Activated T-helper 2 cell treated with anti-CD3 and anti-CD28 coated beads, Interferon-gamma antibody, Interleukin-2, Interleukin-4, amounts not matched to agents 10 μg/mL and 5 μg/mL and 100 μg/mL, durations not matched to agents 14 hours and 24 hours and 36 hours (primary cell): ENCODE measurements at regions not wholly inside any gene's neighbourhood (a gene's known extent, or its start where the extent isn't known, plus 50 kb on each side); places are given as distances from the start of the nearest gene placed in this dataset.

Experiments
- DNase-seq: peaks from one replicate; pipeline ENCODE4 v3.0.0; 2021; ENCODE audit warnings: low spot score
- H3K27ac Mint-ChIP-seq: one replicate; pipeline ENCODE4 v1.8.0; 2021; ENCODE audit warnings: mixed read lengths
- H3K27me3 Mint-ChIP-seq: one replicate; pipeline ENCODE4 v1.8.0; 2021; ENCODE audit warnings: low read depth, mixed read lengths
- H3K36me3 Mint-ChIP-seq: one replicate; pipeline ENCODE4 v1.8.0; 2021; ENCODE audit warnings: low read depth, mixed read lengths
- H3K4me1 Mint-ChIP-seq: one replicate; pipeline ENCODE4 v1.8.0; 2021; ENCODE audit warnings: low read depth, mixed read lengths
- H3K4me3 Mint-ChIP-seq: one replicate; pipeline ENCODE4 v1.8.0; 2021; ENCODE audit warnings: low read depth, mild to moderate bottlenecking, moderate library complexity, mixed read lengths
- H3K9me3 Mint-ChIP-seq: one replicate; pipeline ENCODE4 v1.8.0; 2021; ENCODE audit warnings: mixed read lengths
- intact Hi-C: fragments of 100-400 bp; cut with micrococcal nuclease; formaldehyde crosslinking; loops from one replicate; pipeline ENCODE4 v1.15.1; 2023

DNA sequence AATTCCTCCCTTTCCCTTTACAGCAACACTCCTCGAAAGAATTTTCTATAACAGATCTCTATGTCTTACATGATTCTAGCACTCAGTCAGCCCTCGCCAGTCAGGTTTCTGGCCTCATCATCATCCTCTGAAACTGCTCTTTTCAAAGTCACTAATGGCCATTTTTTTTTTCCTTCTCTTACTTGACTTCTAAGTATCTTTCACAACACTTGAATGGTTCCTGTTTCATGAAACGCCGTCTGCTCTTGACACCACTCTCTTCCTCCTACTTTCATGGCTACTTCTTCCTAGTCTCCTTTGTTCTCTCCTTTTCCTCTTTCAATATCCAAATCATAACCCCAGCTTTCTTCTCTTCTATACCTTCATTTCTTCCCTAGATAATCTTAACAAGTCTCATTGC lies 100.5 kb upstream of the NRP1 start:
- H3K27me3 Mint-ChIP-seq, result peaks cover 13% of the 10 kb centered on the region
- no peak overlapping the region for H3K4me3 Mint-ChIP-seq
- no peak overlapping the region for H3K27ac Mint-ChIP-seq
- H3K4me1 Mint-ChIP-seq, result no peaks in the 10 kb centered on the region
- intact Hi-C loops, result no loop called here
- H3K36me3 Mint-ChIP-seq, result no peaks in the 10 kb centered on the region
- no peak for DNase-seq
- H3K9me3 Mint-ChIP-seq, result no peaks in the 10 kb centered on the region

DNA sequence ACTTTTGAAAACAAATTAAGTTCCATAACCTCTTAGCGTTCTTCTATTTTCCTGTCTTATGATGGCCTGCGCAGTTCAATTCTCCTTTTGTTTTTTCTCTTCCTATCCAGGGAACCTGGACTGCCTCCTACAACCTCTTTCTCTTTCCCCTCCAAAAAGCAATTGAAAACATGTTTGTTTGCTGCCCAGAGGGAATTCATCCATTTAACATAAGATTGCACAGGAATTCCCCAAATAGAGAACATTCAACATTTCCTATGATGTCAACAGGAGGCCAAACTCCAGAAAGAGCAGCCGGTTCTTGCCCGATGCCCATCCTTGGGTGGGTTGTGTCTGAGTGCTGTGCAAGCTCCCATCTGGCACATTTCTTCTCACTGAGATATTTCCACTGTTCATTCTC lies 94.2 kb upstream of the NRP1 start:
- H3K27ac Mint-ChIP-seq, result no peak overlapping the region
- H3K9me3 Mint-ChIP-seq, result no peaks in the 10 kb centered on the region
- no peak overlapping the region for H3K4me3 Mint-ChIP-seq
- intact Hi-C loops, result no loop called here
- no peaks in the 10 kb centered on the region for H3K36me3 Mint-ChIP-seq
- no peak for DNase-seq
- H3K27me3 Mint-ChIP-seq, result peaks cover 24% of the 10 kb centered on the region
- no peaks in the 10 kb centered on the region for H3K4me1 Mint-ChIP-seq

DNA sequence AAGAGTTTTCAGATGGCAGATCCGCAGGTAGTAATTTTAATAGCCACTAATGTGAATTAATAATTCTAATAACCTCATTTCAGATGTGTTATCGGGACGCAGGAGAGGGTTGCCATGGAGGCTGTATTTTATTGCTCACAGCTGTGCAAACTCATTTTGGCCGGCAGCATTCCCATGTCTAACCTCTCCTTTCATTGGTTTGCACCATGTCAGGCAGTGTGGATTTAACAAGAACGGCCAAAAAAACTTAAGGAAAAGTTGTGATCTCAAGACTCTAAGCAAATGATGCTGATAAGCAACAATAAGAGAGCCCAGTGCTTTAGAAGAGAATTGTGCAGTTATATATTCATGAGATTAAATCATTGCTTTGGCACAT lies 88.7 kb upstream of the NRP1 start:
- H3K9me3 Mint-ChIP-seq, result no peaks in the 10 kb centered on the region

DNA sequence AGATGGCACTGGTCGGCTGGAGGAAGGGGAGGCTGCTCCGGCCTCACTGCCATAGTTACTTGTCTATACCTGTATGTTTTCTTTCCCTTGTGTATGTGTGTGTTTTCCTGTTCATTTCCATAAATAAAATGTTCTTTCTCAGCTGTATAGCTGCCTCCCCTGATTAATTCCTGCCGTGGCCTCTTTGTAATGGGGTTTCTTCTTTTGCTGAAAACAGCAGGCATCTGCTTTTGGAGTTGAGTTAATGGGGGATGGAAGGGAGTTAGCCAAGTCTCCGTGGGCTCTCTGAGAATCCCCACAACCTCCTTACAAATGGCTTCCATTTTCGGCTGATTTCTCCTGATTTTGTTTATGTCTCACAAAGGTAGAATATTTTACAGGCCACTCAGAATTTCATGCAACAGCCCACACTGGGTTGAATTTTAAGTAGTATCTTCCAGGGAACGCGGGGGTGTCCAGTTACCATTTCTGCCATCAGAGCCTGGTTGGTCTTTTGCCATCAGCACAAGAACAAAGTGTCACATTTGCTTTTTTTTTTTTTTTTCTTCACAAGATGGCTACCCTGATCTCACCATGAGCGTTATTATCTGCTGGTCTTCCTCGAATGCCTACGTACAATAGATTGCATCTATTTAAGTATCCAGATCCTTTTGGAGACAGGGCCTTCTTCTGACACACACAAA lies 88.1 kb upstream of the NRP1 start:
- intact Hi-C loops, result no loop called here
- no peak overlapping the region for H3K4me3 Mint-ChIP-seq
- peaks cover 30% of the 10 kb centered on the region for H3K27me3 Mint-ChIP-seq
- no peak for DNase-seq
- H3K4me1 Mint-ChIP-seq, result no peaks in the 10 kb centered on the region
- H3K27ac Mint-ChIP-seq, result no peak overlapping the region
- H3K36me3 Mint-ChIP-seq, result no peaks in the 10 kb centered on the region
- H3K9me3 Mint-ChIP-seq, result no peaks in the 10 kb centered on the region

More for the DNA sequence above, 88.7 kb upstream of the NRP1 start:
- Mint-ChIP-seq H3K36me3 (no peaks in the 10 kb centered on the region), H3K27me3 (peaks cover 32% of the 10 kb centered on the region), H3K4me1 (no peaks in the 10 kb centered on the region), H3K4me3 (no peak overlapping the region), H3K27ac (no peak overlapping the region)
- no peak for DNase-seq
- intact Hi-C loops, result no loop called here

DNA sequence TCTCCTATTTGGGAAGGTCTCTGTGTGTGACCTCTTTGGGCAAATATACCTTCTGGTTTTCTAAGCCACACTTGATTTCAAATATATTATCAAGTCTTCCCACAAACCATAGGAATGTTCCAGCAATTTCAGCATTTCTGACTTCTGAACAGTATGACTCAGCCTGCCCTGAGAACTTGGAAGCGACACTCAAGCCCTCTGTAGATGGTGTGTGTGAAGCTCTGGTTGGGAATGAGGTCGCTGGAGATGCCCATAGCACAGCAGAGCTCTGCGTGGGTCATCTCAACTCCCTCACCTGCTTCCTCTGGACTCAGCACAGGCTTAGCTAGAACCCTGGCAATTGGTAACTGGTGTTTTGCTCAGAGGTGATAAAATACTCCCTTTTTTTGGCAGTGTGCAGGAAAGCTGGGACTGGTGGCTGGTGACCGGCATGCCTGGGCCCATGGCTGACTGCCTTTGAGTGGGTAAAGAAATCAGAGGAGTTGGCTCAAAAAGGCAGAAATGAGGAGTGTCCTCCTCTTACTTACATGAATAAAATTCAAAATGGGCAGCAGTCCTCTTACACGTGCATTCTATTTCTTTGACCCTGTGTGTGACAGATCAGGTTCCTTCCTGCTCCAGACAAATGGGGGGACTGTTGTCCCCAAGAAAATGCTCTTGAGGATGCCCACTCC lies 87.5 kb upstream of the NRP1 start:
- H3K4me1 Mint-ChIP-seq, result no peaks in the 10 kb centered on the region
- H3K36me3 Mint-ChIP-seq, result no peaks in the 10 kb centered on the region
- H3K27ac Mint-ChIP-seq, result no peak overlapping the region
- peaks cover 26% of the 10 kb centered on the region for H3K27me3 Mint-ChIP-seq
- H3K4me3 Mint-ChIP-seq, result no peak overlapping the region
- DNase-seq, result no peak
- H3K9me3 Mint-ChIP-seq, result no peaks in the 10 kb centered on the region
- intact Hi-C loops, result no loop called here

DNA sequence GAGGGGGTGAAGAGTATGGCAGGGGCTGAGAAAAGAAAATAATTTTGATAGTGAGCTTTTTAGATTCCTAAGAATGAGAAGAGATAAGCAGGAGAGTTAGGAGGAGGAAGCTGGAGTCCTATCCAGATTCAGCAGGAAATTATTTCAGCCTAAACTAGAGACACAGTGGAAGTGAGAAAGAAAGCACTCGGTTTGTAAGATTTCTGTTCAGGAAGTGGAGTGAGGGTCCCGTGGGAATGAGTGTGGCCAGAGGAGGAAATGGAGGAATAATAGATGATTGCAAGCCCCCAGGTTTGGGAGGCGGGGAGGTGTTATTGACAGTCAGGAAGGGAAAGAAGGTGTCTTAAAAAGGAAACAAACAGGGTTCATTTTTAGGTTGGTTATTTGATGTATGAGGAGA lies 84.8 kb upstream of the NRP1 start:
- no peak overlapping the region for H3K27ac Mint-ChIP-seq
- H3K27me3 Mint-ChIP-seq, result peaks cover 34% of the 10 kb centered on the region
- H3K36me3 Mint-ChIP-seq, result no peaks in the 10 kb centered on the region
- no peaks in the 10 kb centered on the region for H3K9me3 Mint-ChIP-seq
- H3K4me1 Mint-ChIP-seq, result no peaks in the 10 kb centered on the region
- intact Hi-C loops, result loop anchor here (5.0 to 10.0 kb wide), 2 partner anchors 42 to 85 kb away; partner anchors contain the start of gene NRP1
- H3K4me3 Mint-ChIP-seq, result no peak overlapping the region
- no peak for DNase-seq

DNA sequence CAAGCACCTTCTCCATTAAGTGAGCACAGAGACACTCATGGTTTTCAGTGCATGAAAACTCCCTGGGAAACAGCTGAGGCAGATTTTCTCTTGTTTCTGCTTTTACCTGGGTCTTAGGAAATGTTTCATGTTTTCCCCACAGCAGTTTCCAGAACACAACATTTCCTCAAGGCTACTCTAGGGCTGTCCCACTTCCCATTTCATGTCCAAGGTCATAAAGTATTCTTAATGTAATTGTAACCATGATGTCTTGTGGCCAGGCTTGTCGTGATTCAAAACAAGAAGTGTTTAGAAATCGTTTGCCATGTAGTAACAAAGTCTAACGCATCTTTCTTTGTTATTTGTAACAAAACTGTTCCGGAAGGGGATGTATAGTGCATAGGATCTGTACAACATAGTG lies 83.8 kb upstream of the NRP1 start:
- Mint-ChIP-seq H3K4me3 (no peak overlapping the region), H3K36me3 (no peaks in the 10 kb centered on the region), H3K4me1 (no peaks in the 10 kb centered on the region), H3K27me3 (peaks cover 31% of the 10 kb centered on the region), H3K9me3 (no peaks in the 10 kb centered on the region), H3K27ac (no peak overlapping the region)
- DNase-seq, result no peak
- intact Hi-C loops, result loop anchor here (5.0 to 10.0 kb wide), 2 partner anchors 41 to 84 kb away; partner anchors contain the start of gene NRP1

DNA sequence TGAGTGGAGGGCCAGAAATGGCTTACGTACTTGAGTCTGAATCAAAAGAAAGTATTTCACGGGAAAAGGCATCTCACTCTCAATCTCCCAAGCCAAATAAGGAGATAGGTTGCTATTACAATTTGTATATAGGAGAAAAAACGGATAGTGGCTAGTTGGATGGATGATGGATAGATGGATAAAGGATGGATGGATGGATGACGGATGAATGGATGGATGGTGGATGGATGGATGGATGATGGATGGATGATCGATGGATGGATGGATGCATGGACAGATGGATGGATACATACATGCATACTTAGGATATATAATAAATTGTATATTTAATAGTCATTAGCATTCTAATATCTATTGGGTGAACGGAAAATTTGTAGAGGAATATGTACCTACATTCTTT lies 82.2 kb upstream of the NRP1 start:
- Mint-ChIP-seq H3K36me3 (no peaks in the 10 kb centered on the region), H3K4me1 (peaks cover 2% of the 10 kb centered on the region), H3K27me3 (peaks cover 40% of the 10 kb centered on the region), H3K9me3 (no peaks in the 10 kb centered on the region), H3K27ac (no peak overlapping the region), H3K4me3 (no peak overlapping the region)
- no peak for DNase-seq
- intact Hi-C loops, result loop anchor here (5.0 to 10.0 kb wide), 2 partner anchors 39 to 82 kb away; partner anchors contain the start of gene NRP1

DNA sequence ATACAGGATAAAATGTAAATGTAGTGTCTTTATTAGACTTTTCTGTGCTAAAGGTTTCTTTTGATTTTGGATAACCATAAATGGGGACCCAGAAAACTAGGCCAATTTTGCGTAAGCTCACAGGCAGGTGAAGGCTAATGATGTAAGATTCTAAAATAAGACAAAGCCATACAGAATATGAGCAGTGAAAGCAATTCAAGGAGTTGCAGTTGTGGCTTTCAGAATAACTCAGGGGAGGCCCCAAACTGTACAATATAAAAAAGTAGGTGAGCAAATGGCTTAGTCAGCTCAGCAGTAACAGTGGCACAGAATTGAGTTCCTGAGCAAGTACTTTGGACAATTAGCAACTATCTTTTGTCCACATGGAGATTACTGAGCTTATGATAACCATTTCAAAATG lies 81.7 kb upstream of the NRP1 start:
- no peak overlapping the region for H3K4me3 Mint-ChIP-seq
- no peaks in the 10 kb centered on the region for H3K36me3 Mint-ChIP-seq
- H3K27me3 Mint-ChIP-seq, result peaks cover 42% of the 10 kb centered on the region
- DNase-seq, result no peak
- intact Hi-C loops, result loop anchor here (5.0 to 10.0 kb wide), 2 partner anchors 39 to 81 kb away; partner anchors contain the start of gene NRP1
- H3K27ac Mint-ChIP-seq, result no peak overlapping the region
- H3K4me1 Mint-ChIP-seq, result peaks cover 2% of the 10 kb centered on the region
- H3K9me3 Mint-ChIP-seq, result no peaks in the 10 kb centered on the region

DNA sequence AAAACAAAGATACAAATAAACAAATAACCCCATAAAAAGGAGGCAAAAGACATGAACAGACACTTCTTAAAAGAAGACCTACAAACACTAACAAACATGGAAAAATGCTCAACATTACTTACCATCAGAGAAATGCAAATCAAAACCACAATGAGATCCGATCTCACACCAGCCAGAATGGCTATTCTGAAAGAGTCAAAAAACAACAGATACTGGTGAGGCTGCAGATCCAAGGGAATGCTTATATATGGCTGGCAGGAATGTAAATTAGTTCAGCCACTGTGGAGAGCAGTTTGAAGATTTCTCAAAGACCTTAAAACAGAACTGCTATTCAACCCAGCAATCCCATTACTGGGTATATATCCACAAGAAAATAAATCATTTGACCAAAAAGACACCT lies 80.4 kb upstream of the NRP1 start:
- Mint-ChIP-seq H3K27ac (no peak overlapping the region), H3K4me3 (no peak overlapping the region), H3K9me3 (no peaks in the 10 kb centered on the region), H3K36me3 (no peaks in the 10 kb centered on the region), H3K4me1 (peaks cover 2% of the 10 kb centered on the region), H3K27me3 (peaks cover 39% of the 10 kb centered on the region)
- DNase-seq, result no peak
- intact Hi-C loops, result loop anchor here (5.0 to 10.0 kb wide), 2 partner anchors 38 to 80 kb away; partner anchors contain the start of gene NRP1

DNA sequence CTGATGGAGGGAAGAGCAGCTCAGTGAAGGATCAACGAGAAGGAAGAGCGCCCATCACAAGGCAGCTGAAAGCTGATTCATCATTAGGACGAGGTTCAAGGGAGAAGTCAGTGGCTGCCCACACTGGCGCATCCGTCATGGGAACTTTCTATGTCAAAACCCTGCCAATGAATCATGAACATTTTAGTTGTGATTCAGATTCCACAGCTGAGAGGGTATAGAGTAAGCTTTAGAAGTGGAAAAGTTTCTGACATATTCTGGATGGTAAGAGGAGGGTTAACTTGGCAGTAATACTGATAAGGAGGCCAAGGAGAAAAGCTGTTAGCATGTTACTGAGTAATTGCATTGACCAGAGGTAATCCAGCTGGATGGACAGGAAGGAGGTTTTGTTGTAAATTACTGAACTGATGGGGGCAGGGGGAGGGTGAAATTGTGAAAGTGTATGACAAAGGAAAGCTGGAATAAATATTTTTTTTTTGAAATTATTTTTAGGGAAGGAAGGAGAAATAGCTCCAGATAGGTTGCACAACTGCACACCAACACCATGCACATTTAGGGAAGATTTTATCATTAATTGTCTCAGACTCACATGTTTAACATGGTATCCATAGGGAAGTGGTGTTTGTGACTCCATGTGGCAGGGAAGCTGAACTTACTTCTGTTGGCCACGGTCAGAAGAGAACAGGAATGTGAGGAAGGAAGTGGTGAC lies 78.3 kb upstream of the NRP1 start:
- DNase-seq, result no peak
- Mint-ChIP-seq H3K4me3 (no peak overlapping the region), H3K27ac (no peak overlapping the region), H3K27me3 (peaks cover 37% of the 10 kb centered on the region), H3K9me3 (no peaks in the 10 kb centered on the region), H3K4me1 (peaks cover 2% of the 10 kb centered on the region), H3K36me3 (no peaks in the 10 kb centered on the region)
- intact Hi-C loops, result loop anchor here (10.0 kb wide), 1 partner anchor 78 kb away; the partner anchor contains the start of gene NRP1

DNA sequence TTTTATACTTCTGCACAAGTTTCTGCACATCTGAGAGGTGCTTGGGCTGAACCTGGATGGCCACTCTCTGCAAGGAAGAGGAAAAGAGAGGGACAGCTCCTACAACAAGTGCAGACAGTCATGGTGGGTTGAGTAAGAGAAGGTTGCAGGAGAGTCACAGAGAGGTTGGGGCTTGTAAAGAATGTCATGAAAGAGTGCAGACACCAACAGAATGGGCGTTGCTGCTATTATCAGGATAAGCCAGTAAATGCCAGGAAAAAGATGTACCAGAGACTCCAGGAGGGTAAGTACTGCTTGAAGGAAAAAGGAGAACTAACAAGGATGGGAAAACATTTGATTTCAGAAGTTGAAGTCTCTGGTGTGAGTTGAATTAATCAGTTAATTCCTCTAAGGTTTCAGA lies 77.8 kb upstream of the NRP1 start:
- intact Hi-C loops, result loop anchor here (10.0 kb wide), 1 partner anchor 77 kb away; the partner anchor contains the start of gene NRP1
- H3K27me3 Mint-ChIP-seq, result peaks cover 41% of the 10 kb centered on the region
- no peak overlapping the region for H3K27ac Mint-ChIP-seq

DNA sequence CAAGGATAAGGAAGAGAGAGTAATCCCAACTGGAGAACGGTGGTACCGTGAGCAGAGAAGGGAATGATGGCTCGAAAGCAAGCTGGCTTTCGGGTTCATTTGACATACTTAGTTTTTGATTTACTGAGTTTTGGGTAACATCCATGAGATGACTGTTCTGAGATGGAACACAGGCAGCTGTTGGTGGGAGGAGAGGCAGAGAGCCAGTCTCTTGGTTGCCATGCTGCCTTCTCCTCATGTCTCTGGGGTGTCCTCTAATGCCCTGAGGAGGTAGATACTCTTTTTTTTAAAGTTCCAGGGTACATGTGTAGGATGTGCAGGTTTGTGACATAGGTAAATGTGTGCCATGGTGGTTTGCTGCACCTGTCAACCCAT lies 76.4 kb upstream of the NRP1 start:
- Mint-ChIP-seq H3K4me1 (peaks cover 2% of the 10 kb centered on the region), H3K36me3 (no peaks in the 10 kb centered on the region), H3K27ac (no peak overlapping the region), H3K4me3 (no peak overlapping the region), H3K9me3 (no peaks in the 10 kb centered on the region), H3K27me3 (peaks cover 43% of the 10 kb centered on the region)
- DNase-seq, result no peak
- intact Hi-C loops, result loop anchor here (10.0 kb wide), 1 partner anchor 76 kb away; the partner anchor contains the start of gene NRP1

More for the DNA sequence above, 77.8 kb upstream of the NRP1 start:
- Mint-ChIP-seq H3K9me3 (no peaks in the 10 kb centered on the region), H3K4me1 (peaks cover 2% of the 10 kb centered on the region), H3K4me3 (no peak overlapping the region), H3K36me3 (no peaks in the 10 kb centered on the region)
- no peak for DNase-seq
